ENCODE measurements at regions not wholly inside any gene's neighbourhood (a gene's known extent, or its start where the extent isn't known, plus 50 kb on each side); places are given as distances from the start of the nearest gene placed in this dataset.

DNA sequence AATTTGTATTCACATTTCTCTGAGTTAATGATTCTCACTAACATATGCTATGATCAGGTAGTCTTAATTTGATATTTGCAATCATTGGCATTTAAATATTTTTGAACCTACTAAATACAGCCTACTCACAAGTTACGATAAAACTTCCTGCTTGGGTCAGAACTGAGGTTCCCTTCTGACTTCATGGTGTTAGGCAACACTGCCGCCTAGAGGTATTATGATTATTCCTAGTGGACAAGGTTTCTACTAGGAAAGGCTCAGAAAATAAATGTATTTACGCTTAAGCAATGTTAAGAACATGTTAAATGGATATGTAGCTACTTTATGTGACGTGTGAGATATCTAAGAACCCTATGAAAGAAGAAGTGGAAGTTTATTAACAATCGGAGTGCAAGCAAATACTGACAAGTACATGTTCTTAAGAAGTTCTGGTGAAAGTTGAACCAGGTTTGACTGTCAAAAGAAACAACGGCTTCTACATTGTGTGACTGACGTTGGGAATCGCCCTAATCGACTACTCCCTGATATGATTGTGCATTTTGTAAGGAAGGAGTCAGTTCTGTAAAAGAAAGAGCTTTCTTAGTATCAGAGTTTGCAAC is 1395.8 kb downstream of the SLITRK5 start:
- TF ChIP-seq, protein P1, sequence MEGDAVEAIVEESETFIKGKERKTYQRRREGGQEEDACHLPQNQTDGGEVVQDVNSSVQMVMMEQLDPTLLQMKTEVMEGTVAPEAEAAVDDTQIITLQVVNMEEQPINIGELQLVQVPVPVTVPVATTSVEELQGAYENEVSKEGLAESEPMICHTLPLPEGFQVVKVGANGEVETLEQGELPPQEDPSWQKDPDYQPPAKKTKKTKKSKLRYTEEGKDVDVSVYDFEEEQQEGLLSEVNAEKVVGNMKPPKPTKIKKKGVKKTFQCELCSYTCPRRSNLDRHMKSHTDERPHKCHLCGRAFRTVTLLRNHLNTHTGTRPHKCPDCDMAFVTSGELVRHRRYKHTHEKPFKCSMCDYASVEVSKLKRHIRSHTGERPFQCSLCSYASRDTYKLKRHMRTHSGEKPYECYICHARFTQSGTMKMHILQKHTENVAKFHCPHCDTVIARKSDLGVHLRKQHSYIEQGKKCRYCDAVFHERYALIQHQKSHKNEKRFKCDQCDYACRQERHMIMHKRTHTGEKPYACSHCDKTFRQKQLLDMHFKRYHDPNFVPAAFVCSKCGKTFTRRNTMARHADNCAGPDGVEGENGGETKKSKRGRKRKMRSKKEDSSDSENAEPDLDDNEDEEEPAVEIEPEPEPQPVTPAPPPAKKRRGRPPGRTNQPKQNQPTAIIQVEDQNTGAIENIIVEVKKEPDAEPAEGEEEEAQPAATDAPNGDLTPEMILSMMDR (IDR thresholded peaks at IDR 0.05) = peak in 5 of 6 experiments; percentile 8 to 86 (median 60)
- TF ChIP-seq POLR2A (IDR thresholded peaks at IDR 0.05) = no peak

Data from thyroid gland (tissue), 4 donors.